ELF-1 (cell line): ENCODE measurements at regions not wholly inside any gene's neighbourhood (a gene's known extent, or its start where the extent isn't known, plus 50 kb on each side); places are given as distances from the start of the nearest gene placed in this dataset.
"Not testable (repeated sequence)": the region's sequence is repeated elsewhere in the genome, so short reads cannot be mapped to it uniquely, and the experiment has no call there.

Experiments
- DNase-seq: peaks from one replicate; pipeline ENCODE4 v3.0.0-alpha.2; 2016; ENCODE audit warnings: low read depth, low spot score

GRCh38 chr13:44750630-44751029 is 174.5 kb upstream of the TSC22D1 start:
- no peak for DNase-seq

- no peak for DNase-seq
Observed at GRCh38 chr13:44749906-44750305, 173.8 kb upstream of the TSC22D1 start.

GRCh38 chr13:44748439-44748838 is 172.3 kb upstream of the TSC22D1 start:
- DNase-seq: no peak

GRCh38 chr13:44747179-44747578 is 171.0 kb upstream of the TSC22D1 start:
- no peak for DNase-seq

GRCh38 chr13:44746690-44747089 is 170.6 kb upstream of the TSC22D1 start:
- no peak for DNase-seq

- no peak for DNase-seq
Observed at GRCh38 chr13:44744880-44745633, 168.9 kb upstream of the TSC22D1 start.

GRCh38 chr13:44739539-44739938 is 163.4 kb upstream of the TSC22D1 start:
- DNase-seq: no peak

- DNase-seq: no peak
Observed at GRCh38 chr13:44739120-44739519, 163.0 kb upstream of the TSC22D1 start.

GRCh38 chr13:44738463-44738862 is 162.3 kb upstream of the TSC22D1 start:
- no peak for DNase-seq

- no peak for DNase-seq
Observed at GRCh38 chr13:44735806-44736205, 159.7 kb upstream of the TSC22D1 start.

GRCh38 chr13:44734201-44734707 is 158.1 kb upstream of the TSC22D1 start:
- no peak for DNase-seq

GRCh38 chr13:44732503-44733098 is 156.5 kb upstream of the TSC22D1 start:
- peak; percentile 61 for DNase-seq

- DNase-seq: no peak
Observed at GRCh38 chr13:44730851-44731250, 154.7 kb upstream of the TSC22D1 start.

- no peak for DNase-seq
Observed at GRCh38 chr13:44730099-44730498, 154.0 kb upstream of the TSC22D1 start.

GRCh38 chr13:44727591-44727990 is 151.5 kb upstream of the TSC22D1 start:
- DNase-seq: not testable (repeated sequence)

GRCh38 chr13:44726778-44727177 is 150.6 kb upstream of the TSC22D1 start:
- peak; percentile 51 for DNase-seq

GRCh38 chr13:44726214-44726613 is 150.1 kb upstream of the TSC22D1 start:
- no peak for DNase-seq

GRCh38 chr13:44719857-44720671 is 143.9 kb upstream of the TSC22D1 start:
- DNase-seq: no peak

- DNase-seq: no peak
Observed at GRCh38 chr13:44718467-44718866, 142.3 kb upstream of the TSC22D1 start.

- DNase-seq: no peak
Observed at GRCh38 chr13:44715287-44716230, 139.4 kb upstream of the TSC22D1 start.

- DNase-seq: peak; percentile 89
Observed at GRCh38 chr13:44713788-44714469, 137.8 kb upstream of the TSC22D1 start.
